Activated B cell treated with CpG ODN at 0.5 μM for 24 hours (primary cell): ENCODE measurements at regions not wholly inside any gene's neighbourhood (a gene's known extent, or its start where the extent isn't known, plus 50 kb on each side); places are given as distances from the start of the nearest gene placed in this dataset.

Experiments
- ATAC-seq: fragments of 200-7000 bp; cut with Tn5 transposase; one replicate; pipeline ENCODE4 v1.10.0; 2021; ENCODE audit warnings: low read depth, mild to moderate bottlenecking, moderate library complexity
- CTCF ChIA-PET: fragments of 350-600 bp; sonication (Branson Sonifier 250); formaldehyde crosslinking; loops from one replicate; lab custom pipeline; 2021; ENCODE audit warnings: antibody characterized with exemption; lab: Charles Lee
- POLR2A ChIA-PET: fragments of 350-600 bp; sonication (Branson Sonifier 250); formaldehyde crosslinking; loops from one replicate; lab custom pipeline; 2021; ENCODE audit warnings: antibody characterized with exemption; lab: Charles Lee
- DNase-seq: peaks from one replicate; pipeline ENCODE4 v3.0.0; 2022
- H3K27ac Mint-ChIP-seq: one replicate; pipeline ENCODE4 v1.8.0; 2020; ENCODE audit warnings: mixed read lengths
- H3K27me3 Mint-ChIP-seq: one replicate; pipeline ENCODE4 v1.8.0; 2021; ENCODE audit warnings: mixed read lengths
- H3K36me3 Mint-ChIP-seq: one replicate; pipeline ENCODE4 v1.8.0; 2021; ENCODE audit warnings: low read depth, mixed read lengths
- H3K4me1 Mint-ChIP-seq: one replicate; pipeline ENCODE4 v1.8.0; 2021; ENCODE audit warnings: mixed read lengths
- H3K4me3 Mint-ChIP-seq: one replicate; pipeline ENCODE4 v1.8.0; 2020; ENCODE audit warnings: mild to moderate bottlenecking, mixed read lengths
- H3K9me3 Mint-ChIP-seq: one replicate; pipeline ENCODE4 v1.8.0; 2020; ENCODE audit warnings: mixed read lengths
- CTCF ChIP-seq: fragments of 200-600 bp; IDR thresholded peaks from one replicate; pipeline ENCODE4 v1.8.0; 2022; ENCODE audit warnings: antibody characterized with exemption, mild to moderate bottlenecking
- intact Hi-C: fragments of 100-400 bp; cut with micrococcal nuclease; formaldehyde crosslinking; loops from one replicate; pipeline ENCODE4 v1.15.1; 2024

DNA sequence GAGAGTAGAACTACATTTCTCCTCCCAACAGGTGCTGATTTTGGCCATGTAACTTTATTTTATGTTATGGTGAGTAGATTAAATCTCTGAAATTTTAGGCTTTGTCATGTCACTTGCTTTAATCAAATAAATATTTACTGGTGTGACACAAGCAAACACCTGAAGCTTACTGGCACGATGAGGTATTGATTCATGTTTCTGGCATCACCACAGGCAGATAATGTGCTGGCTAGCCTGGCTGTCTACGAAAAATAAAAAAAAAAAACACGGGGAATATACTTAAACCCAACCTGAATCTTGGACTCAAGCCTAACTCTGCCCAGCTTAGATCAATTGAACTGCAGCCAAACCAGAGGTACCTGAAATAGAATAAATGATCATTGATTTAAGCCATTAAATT lies 65.6 kb upstream of the CADM2 start:
- ChIA-PET POLR2A (no interaction called here), CTCF (no interaction called here)
- Mint-ChIP-seq H3K36me3 (no peaks in the 10 kb centered on the region), H3K4me1 (no peaks in the 10 kb centered on the region), H3K27me3 (no peaks in the 10 kb centered on the region), H3K27ac (no peak overlapping the region), H3K4me3 (no peak overlapping the region), H3K9me3 (peaks cover 35% of the 10 kb centered on the region)
- DNase-seq (no peak), ATAC-seq (no peak)
- TF ChIP-seq CTCF, result no peak
- intact Hi-C loops, result no loop called here

DNA sequence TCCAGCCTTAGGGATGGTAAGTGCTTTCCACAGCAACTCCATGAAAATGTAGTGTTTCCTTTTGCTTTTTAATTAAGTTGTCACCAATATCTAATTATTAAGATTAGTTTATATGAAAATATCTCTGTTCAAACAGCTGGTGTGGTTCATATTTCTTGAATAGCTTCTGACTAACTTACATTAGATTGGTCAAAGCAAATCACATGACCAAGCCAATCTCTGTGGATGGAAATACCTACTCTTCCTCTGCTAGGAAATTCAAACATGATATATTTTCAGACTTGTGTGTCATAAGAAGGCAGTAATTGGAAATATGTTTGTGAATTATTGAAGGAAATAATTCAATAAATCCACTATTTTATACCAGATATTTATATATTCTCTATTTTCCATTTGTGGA lies 54.6 kb upstream of the CADM2 start:
- Mint-ChIP-seq H3K4me1 (no peaks in the 10 kb centered on the region), H3K36me3 (no peaks in the 10 kb centered on the region), H3K9me3 (peaks cover 7% of the 10 kb centered on the region), H3K27me3 (no peaks in the 10 kb centered on the region), H3K27ac (no peak overlapping the region), H3K4me3 (no peak overlapping the region)
- ChIA-PET CTCF (no interaction called here), POLR2A (no interaction called here)
- ATAC-seq (no peak), DNase-seq (no peak)
- TF ChIP-seq CTCF, result no peak
- intact Hi-C loops, result no loop called here

DNA sequence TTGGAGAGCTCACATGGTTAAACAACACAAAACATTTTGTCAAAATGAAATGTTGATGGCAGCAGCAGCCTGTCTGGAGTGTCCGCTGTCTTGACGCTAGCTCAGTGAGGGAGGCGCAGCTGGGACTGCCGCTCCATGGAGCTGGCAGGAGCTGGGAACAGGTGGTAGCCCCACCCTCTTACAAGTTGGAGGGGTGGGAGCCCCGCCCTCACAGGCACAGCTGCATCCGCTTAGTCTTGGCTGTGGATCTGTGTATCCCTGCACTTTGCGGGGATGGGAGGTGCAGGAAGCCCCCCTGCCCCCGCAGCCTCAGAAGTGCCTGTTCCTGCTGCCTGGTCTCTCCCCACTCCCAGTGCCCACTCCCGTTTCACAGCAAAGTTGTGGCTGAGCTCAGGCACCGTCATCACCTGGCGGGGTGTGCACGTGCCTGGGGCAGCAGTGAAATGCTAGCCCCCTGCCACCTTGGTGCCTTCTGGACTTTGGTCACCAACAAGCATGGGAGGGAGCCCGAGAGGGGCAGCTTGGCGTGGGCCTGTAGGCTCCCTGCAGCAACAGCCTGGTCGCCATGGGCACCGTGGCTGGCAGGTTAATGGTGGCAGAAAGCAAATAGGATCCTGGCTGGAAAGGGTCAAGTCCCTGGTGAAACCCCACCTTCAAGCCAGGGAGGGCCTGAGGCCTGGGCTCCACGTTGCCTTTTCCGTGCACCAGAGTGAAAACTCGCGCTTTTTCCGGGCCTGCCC lies 53.8 kb upstream of the CADM2 start:
- DNase-seq (no peak), ATAC-seq (no peak)
- intact Hi-C loops, result no loop called here

GRCh38 chr3:84905556-84905920 lies 53.3 kb upstream of the CADM2 start:
- ChIA-PET POLR2A (no interaction called here), CTCF (no interaction called here)
- intact Hi-C loops, result no loop called here
- H3K4me3 Mint-ChIP-seq, result no peak overlapping the region
- no peaks in the 10 kb centered on the region for H3K36me3 Mint-ChIP-seq
- H3K4me1 Mint-ChIP-seq, result no peaks in the 10 kb centered on the region
- H3K27ac Mint-ChIP-seq, result no peak overlapping the region
- ATAC-seq (no peak), DNase-seq (no peak)
- peaks cover 4% of the 10 kb centered on the region for H3K9me3 Mint-ChIP-seq
- TF ChIP-seq CTCF, result no peak
- no peaks in the 10 kb centered on the region for H3K27me3 Mint-ChIP-seq

More for the DNA sequence above, 53.8 kb upstream of the CADM2 start:
- Mint-ChIP-seq H3K4me3 (no peak overlapping the region), H3K27ac (no peak overlapping the region), H3K4me1 (no peaks in the 10 kb centered on the region), H3K36me3 (no peaks in the 10 kb centered on the region), H3K9me3 (peaks cover 7% of the 10 kb centered on the region), H3K27me3 (no peaks in the 10 kb centered on the region)
- no peak for TF ChIP-seq CTCF
- POLR2A ChIA-PET, result no interaction called here
- CTCF ChIA-PET, result no interaction called here

- POLR2A ChIA-PET, result no interaction called here
- intact Hi-C loops, result no loop called here
- H3K36me3 Mint-ChIP-seq, result no peaks in the 10 kb centered on the region
Observed at GRCh38 chr3:84906065-84906464, 52.7 kb upstream of the CADM2 start.

More at GRCh38 chr3:84906065-84906464, 52.7 kb upstream of the CADM2 start:
- TF ChIP-seq CTCF, result no peak
- H3K27ac Mint-ChIP-seq, result no peak overlapping the region
- CTCF ChIA-PET, result no interaction called here
- H3K4me1 Mint-ChIP-seq, result no peaks in the 10 kb centered on the region
- H3K9me3 Mint-ChIP-seq, result peaks cover 4% of the 10 kb centered on the region
- DNase-seq (no peak), ATAC-seq (no peak)
- no peaks in the 10 kb centered on the region for H3K27me3 Mint-ChIP-seq
- no peak overlapping the region for H3K4me3 Mint-ChIP-seq
